ENCODE measurements at regions not wholly inside any gene's neighbourhood (a gene's known extent, or its start where the extent isn't known, plus 50 kb on each side); places are given as distances from the start of the nearest gene placed in this dataset.

- no peak for TF ChIP-seq CHD7 (IDR thresholded peaks at IDR 0.05; ENCODE audit: insufficient replicate concordance, low read length)
- no peak for TF ChIP-seq POLR2A (IDR thresholded peaks at IDR 0.05; ENCODE audit: control extremely low read depth in 1 of 2, low read depth in 2 of 2, low read length in 2 of 2)
- TF ChIP-seq BACH1 (IDR thresholded peaks at IDR 0.05; ENCODE audit: low read length), result no peak
- TF ChIP-seq GTF2F1 (IDR thresholded peaks at IDR 0.05; ENCODE audit: borderline replicate concordance, low read depth, low read length), result no peak
Observed at GRCh38 chr18:40423291-40423690, 1531.7 kb upstream of the PIK3C3 start (continued).

Measured in H1 (cell line).